NCI-H748 treated with DMSO at 0.1 percent for 48 hours (cell line): ENCODE measurements at regions not wholly inside any gene's neighbourhood (a gene's known extent, or its start where the extent isn't known, plus 50 kb on each side); places are given as distances from the start of the nearest gene placed in this dataset.
A peak's percentile ranks its signal among the peaks of the same experiment; 100 is the strongest.

Source experiments
- DNase-seq: peaks from one replicate; lab custom pipeline; 2025; lab: John Stamatoyannopoulos, UW

DNA sequence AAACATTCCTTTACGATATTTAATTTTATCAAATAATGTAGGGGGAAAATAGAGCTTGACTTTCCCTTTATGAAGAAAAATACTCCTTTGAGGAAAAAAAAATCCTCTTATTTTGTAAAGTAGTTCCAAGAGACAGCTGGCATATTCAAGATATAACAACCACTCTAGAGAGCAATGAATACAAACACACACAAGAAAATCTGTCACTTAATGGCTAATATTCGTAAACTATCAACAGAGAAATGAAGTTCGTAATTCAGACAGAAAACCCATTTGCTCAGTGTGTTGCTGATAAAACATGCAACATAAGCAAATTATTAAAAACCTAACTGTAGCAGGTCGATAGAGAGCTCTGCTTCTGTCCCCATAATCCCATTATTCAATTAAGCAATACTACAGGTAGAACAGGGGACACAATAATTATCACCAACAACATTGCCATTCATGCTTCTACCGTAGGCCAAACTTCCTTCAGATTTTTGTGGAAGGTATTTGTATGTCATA is 714.4 kb upstream of the MARCKS start:
- no peak for DNase-seq

DNA sequence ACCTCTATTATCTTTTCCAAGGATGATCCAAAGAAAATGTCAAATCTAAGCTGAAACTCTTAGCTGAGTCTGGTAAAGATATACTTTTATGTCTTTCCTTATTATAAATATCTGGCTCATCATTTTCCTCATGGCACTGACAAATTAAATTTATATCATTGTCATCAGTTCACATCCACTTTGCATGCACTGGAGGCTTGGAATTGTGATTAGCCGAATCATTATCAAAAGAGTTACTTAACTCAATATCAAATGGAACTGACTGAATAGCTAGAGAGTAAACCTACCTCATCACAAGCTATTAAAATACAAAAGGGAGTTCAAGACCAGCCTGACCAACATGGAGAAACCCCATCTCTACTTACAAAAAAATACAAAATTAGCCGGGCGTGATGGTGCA is 713.9 kb upstream of the MARCKS start:
- no peak for DNase-seq

DNA sequence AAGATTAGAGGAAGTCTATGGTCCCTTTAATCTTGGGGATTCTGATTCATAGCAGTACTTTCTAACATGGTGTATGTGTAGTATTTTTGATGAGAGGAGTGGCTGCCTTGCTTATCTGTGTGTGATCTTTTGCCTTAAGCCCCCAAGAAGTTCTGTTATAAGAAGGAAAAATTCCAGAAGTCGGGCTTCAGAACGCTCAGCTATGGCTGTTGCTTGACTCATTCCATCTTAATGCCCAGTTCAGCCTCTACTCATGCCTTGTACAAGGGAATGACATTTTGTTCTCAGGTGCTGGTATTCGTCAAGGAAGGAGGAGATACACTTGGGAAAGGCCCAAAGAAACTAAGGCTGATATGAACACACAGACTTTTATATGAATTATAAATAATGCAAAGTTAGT is 713.0 kb upstream of the MARCKS start:
- no peak for DNase-seq

DNA sequence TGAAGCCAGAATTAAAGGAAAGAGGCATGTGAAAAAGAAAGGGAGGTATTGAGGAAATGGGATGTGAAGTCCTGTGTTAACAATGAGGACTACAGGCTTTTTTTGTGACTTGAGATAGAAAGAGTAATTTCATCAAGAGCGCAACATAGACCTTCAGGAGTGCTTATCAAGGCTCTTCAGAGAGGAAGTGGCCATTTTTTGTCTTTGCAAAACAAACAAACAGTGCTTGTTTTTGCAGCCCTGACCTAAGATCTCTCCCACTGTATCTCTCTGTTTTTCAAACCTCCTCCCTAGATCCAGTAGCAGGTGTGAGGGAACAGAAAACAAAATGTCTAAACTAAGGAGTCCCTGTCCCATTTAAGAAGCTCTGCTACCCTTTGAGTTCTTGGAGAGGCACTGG is 710.3 kb upstream of the MARCKS start:
- DNase-seq, result no peak

DNA sequence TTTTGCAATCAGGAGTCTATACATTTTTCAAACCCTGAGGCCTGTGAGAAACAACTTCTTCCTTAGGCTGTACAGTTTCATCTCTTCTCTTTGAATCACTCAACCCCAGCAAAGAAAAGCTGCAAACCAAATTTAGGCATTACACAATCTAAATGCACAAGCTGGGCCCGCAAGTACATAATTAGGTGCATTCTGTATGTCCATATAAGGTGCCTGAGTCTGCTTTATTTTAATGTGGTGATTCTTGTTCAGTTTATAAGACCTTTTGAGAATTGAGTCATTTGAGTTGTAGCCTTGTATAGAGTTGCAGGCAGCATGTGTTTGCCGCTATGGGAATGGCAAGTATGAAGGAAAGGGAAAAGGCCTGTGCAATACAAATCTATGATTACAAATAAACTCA is 709.6 kb upstream of the MARCKS start:
- DNase-seq, result no peak

DNA sequence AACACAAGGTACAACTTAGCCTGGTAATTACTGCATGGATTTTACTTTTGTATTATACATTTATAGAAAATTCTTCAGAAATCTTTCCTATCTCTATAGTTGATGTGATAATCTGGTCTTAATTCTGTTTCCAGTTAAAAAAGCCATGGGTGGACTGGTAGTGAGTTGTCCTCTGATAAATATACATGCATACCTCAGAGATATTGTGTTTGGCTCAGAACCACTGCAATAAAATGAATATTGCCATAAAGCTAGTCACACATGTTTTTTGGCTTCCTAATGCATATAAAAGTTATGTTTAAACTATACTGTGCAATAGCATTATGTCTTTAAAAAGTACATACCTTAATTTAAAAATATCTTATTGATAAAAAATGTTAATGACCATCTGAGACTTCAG is 708.6 kb upstream of the MARCKS start:
- no peak for DNase-seq

DNA sequence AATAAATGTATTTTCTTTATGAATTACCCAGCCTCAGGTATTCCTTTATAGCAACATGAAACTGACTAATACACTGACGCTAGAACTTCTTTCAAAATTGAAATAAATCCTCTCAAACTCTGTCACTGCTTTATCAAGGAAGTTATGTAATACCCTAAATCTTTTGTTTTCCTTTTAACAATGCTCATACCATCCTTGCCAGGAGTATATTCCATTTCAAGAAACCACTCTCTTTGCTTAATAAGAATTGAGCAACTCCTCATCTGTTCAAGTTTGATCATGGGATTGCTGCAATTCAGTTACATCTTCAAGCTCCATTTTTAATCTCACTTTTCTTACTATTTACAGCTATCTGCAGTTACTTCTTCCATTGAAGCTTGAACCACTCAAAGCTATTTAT is 707.6 kb upstream of the MARCKS start:
- no peak for DNase-seq

DNA sequence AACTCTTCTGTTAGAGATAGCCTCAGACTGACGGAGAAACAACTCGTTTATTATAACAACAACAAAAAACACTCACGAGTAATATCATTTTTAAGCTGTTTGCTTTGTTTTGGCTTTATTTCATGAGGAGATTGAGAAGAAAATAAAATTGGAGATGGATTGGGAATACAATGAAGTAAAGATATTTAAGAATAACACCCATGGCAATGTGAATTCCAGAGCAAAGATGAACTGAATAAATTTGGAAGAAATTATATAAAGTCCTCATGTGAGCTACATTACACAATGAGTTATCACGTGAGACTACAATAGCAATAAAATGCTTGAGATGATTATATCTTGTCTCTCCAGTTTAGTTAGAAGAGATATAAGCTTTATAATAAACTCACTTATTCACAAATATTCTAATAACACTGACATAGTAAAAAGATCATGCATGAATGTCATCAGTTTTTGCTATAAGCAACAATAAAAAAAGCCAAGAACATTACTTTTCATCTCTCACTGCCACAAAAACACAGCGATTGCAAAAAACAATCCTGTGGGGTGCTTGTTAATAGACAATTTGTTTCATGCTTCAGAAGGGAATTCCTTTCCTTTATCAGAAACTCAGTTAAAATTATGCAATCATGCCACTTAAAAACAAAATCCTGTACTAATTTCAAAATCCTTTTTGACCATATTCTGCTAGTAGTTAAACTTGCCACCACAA is 696.7 kb upstream of the MARCKS start:
- no peak for DNase-seq

DNA sequence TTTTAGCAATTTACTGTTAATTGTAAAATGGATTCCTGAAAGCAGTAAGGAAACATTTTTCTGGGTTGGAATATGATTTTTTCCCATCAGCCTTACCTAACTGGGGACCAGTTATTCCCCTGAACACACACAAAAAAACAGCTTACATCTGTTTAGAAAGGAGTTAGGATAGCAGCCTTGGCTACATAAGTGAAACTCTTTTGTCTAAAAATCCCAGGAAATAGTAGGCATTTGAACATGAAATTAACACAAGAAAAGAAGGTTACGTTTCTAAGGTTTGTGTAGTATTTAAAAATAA is 696.2 kb upstream of the MARCKS start:
- DNase-seq, result no peak

DNA sequence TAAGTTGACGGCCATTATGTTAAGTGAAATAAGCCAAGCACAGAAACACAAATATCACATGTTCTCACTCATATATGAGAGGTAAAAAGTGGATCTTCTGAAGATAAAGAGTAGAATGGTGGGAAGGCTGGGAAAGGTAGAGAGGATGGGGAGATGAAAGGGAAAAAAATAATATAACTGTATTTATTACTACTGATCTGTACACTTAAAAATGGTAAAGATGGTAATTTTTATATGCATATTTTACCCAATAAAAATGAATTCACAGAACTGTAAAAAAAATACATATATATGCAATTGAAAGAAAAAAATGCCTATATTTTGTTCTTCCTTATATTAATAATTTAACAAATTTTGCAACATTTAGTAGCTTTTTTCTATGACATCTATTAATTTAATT is 694.4 kb upstream of the MARCKS start:
- DNase-seq, result no peak

DNA sequence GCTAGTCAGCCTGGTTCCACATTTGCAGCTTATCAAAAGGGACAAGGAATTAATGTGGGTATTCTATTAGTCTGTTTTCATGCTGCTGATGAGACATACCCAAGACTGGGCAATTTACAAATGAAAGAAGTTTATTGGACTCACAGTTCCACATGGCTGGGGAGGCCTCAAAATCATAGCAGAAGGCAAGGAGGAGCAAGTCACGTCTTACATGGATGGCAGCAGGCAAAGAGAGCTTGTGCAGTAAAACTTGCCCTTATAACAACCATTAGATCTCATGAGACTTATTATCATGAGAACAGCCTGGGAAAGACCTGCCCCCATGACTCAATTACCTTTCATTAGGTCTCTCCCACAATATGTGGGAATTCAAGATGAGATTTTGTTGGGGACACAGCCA is 689.1 kb upstream of the MARCKS start:
- DNase-seq, result no peak

DNA sequence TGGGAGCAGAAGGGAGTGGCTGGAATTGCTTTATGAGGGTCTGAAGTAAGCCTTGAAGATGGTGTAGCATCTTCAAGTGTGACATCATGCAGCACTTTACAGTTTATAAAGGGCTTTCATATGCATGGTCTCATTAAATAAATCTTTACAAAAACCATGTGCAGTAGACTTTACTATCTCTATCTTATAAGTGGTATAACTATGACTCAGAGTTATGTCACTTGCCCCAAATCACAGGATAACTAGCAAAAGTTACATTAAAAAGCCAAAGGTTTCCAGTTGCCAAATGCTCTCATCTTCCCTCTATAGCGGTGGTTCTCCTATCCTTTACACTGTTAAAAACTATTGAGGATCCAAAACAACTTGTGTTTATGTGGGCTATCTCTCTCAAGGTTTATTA is 687.7 kb upstream of the MARCKS start:
- DNase-seq, result no peak

DNA sequence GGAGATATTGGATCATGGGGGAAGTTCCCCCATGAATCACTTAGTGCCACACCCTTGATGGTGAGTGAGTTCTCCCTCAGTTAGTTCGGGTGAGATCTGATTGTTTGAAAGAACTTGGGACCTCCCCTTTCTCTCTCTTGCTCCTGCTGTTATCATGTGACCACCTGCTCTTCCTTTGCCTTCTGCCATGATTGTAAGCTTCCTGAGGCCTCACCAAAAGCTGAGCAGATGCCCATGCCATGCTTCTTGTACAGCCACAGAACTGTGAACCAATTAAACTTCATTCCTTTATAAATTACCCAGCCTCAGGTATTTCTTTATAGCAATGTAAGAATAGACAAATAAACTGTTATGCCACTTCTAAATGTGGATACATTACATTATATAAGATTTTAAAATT is 686.7 kb upstream of the MARCKS start:
- DNase-seq, result no peak

DNA sequence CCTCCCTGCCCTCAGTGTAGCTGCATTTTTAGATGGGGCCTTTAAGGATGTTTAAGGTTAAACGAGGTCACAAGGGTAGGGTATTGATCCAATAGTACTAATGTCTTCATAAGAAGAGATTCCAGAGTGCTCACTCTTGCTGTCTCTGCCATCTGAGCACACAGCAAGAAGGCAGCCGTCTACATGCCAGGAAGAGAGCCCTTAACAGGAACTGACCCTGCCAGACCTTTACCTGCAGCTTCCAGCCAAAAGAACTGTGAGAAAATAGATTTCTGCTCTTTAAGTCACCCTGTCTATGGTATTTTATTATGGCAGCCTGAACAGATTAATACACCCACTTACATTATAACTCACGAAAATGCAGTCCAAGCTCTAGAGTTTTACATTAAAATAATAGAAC is 685.3 kb upstream of the MARCKS start:
- no peak for DNase-seq

DNA sequence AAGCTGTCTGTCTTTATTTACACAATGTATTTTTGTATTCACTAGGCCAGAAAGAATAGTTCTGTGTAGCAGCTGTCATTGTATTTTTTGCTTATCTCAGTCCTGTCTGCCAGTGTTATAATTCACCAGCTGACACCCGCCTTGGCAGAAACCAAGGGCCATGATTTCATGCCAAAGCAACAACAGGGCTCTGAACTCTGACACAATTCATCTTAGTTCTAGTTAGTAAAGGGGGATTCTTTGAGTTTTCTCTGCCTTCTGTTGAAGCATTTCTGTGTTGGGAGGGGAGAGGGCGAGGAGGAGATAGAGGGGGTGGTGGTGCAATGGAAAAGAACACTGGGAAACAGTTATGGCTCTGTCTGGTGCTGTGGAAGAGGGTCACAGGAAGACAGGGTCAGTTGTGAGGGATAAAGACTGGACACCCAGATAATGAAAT is 684.6 kb upstream of the MARCKS start:
- peak; percentile 57 for DNase-seq

DNA sequence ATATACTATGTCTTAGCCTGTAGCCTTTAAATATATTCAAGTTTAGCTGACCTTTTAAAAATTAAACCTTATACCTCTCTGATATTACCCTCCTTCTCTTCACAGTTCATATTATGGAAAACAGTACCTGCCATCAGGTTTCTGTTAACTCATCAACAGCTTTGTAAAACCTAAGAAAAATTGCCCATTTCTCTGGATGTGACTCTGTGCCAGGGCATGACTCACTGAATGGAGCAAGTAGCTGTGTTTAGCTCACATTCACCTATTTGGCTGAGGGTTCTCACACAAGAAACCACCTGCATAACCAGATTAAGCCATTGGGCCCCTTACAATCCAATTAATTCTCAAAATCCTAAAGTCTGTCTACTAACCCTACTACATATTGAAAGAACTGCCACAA is 678.8 kb upstream of the MARCKS start:
- no peak for DNase-seq

DNA sequence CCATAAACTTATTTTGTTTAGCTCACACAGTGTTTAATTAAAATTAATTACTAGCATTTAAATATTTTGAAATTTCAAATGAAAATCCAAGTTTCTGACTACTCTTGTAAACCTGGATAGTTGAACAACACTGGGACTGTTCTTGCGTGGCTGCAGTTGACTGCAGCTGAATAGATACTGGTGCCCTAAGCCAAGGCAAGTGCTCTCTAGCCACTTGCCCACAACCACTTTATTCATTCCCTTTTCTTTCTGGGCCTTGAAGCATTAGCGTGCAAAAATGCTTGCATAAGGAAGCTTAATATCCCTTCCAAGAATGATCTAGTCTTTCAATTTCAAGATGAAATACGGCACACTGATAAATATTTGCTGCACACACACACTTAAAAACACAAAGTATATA is 676.0 kb upstream of the MARCKS start:
- no peak for DNase-seq

DNA sequence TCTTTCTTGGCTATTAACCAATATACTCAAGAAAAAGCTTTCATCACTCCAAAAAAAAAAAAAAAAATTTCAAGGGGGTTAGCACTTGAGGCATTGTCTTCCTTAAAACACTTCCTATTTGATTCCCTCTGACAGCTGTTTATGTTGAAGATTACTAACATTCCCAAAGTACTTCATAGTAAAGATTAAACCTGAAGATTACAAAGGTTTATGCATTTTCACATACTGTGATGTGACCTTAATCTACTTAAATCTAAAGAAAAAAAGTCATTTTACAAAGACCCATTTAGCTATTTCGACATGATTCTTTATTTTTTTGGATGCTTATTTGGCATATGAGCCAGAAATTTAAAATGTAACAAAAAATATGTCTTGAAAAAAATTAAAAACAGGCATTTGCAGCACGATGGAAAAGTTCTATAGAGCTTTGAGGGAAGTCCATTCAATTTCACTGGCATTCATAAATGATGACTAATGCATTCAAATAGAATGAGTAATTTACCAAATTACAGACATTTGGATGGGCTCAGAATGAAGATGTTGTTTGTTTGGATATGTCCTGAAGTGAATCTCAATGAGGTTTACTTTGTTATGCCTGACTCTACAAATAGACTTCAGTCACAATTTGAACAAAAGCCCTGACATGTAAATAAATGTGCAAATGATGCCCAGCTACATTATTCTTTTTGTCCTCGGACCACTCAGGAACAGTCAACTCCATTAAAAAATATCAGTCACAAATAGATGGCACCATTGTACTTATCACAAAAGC is 674.6 kb upstream of the MARCKS start:
- DNase-seq, result peak; percentile 96

DNA sequence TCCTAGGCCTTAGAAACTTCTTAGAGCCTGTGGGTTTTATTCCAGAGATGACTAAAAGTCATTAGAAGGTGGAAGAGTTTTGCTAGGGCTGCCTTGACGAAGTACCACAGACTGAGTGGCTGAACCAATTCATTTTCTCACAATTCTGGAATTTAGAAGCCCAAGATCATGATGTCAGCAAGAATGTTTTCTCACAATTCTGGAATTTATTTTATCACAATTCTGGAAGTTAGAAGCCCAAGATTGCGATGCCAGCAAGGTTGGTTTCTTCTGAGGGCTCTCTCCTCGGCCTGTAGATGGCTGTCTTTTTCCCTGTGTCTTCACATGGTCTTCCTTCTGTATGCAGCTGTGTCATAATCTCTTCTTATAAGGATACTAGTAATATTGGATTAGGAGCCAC is 672.9 kb upstream of the MARCKS start:
- DNase-seq, result no peak

DNA sequence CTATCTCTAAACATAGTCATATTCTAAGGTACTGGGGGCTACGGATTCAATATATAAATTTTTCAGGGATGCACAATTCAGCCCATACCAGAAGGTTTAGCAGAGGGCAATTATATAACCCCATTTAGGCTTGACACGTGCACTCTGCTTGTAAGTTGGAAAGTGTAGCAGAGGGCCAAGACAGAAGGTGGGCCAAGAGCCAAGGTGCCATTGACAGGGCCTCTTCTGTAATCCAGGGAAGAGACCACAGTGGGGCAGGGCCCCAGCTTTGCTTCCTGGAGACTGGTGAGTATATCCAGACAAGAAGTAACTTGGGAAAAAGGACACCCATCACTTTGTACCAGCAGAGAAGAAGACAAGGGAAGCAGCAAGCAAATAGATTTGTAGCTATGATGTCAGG is 672.4 kb upstream of the MARCKS start:
- no peak for DNase-seq

DNA sequence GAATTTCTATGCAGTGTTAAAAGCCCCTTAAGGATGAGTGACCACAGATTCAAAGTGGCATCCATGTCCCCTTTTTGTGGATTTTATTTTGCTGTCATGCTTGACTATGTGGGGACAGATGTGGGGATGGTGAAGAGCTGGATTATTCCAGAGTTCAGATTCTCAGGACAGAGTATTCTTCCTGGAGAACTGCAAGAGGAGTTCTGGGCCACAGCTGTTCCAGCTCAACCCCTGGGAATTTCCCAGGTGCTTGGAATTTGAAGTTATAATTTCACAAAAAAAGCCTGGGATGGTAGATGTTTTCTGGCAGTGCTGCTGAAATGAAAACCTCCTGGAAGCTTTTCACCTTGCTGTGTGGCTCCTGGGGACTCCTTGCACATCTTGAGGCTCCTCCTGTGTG is 671.8 kb upstream of the MARCKS start:
- no peak for DNase-seq

DNA sequence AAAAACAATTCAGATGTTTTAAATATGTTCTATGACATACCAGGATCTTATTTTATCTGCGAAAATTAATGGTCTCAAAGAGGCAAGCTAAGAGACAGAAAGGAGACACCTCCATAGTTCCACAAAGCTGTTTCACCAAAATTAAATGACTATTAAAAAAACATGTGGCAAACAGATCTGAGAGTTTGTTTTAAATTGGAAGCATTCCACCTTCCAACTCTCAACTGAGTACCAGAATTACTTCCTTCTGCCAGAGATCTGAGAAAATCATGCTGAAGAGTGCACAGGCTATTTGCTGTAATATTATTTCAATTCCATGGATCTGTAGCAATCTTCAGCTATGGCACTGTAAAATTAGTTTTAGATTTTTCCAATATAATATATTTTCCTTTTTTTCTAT is 669.5 kb upstream of the MARCKS start:
- no peak for DNase-seq

DNA sequence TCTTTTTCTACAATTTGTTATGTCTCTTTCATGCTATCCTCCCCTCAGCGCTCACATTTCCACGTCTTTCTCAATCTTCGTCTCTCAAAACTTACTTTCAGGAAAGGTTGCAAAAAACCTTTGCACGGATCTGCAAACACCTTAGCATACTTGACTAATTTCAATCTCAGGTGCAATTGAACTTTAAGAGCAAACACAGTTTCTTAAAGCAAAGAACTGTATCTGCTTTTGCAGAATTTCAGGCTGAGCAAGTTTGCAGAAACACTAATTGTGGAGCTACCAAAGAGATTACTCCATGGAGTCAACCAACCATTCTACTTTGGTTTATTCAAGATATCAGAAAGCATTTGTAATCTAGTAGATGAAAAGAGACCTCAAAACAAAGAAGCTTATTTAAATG is 668.2 kb upstream of the MARCKS start:
- no peak for DNase-seq

DNA sequence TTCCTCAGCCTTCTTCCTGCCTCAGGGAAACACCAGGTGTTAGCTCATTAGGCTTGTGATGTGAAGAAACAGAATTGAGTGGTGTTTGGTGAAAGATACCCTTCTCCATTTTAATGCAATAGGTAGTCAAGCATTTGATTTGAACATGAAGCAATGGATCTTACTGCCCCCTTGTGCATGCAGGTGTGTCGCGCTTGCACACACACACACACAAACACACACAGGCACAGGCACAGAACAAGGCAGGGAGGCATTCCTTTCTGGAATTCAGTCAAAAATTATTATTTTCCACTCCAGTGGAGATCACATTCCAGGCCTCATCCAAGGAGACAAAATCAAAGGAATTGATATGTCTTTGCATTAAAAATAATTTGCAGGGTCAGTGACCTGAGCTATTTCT is 667.0 kb upstream of the MARCKS start:
- DNase-seq, result no peak
